Thoracic aorta (tissue), 2 donors: ENCODE measurements at regions not wholly inside any gene's neighbourhood (a gene's known extent, or its start where the extent isn't known, plus 50 kb on each side); places are given as distances from the start of the nearest gene placed in this dataset.

Source experiments
- ATAC-seq: fragments of 150-250 bp; one replicate; pipeline ENCODE4 v1.8.0; 2017; ENCODE audit warnings: low read depth; ENCODE audit not compliant: insufficient number of reproducible peaks, low FRiP score
- DNase-seq: peaks from one replicate; pipeline ENCODE4 v3.0.0-alpha.2; 2020; ENCODE audit warnings: low spot score
- H3K27ac ChIP-seq, 2 donors: fragments of 200-600 bp; sonication (generic); 1 replicate in 1 of 2; 2 replicates in 1 of 2; pipeline ENCODE4 v1.5.1; 2016; ENCODE audit warnings: mild to moderate bottlenecking in 2 of 2, moderate library complexity in 2 of 2
- H3K27me3 ChIP-seq: fragments of 200-600 bp; sonication (generic); replicated peaks from 2 replicates; pipeline ENCODE4 v1.6.0; 2016; ENCODE audit warnings: mild to moderate bottlenecking; ENCODE audit not compliant: insufficient read depth
- H3K36me3 ChIP-seq: fragments of 200-600 bp; sonication (generic); one replicate; pipeline ENCODE4 v1.5.1; 2016
- H3K4me1 ChIP-seq, 2 donors: fragments of 200-600 bp; sonication (generic); 1 replicate in 1 of 2; 2 replicates in 1 of 2; pipeline versions ENCODE4 v1.5.1 to v1.6.0; 2016; ENCODE audit warnings: low read depth in 2 of 2, mild to moderate bottlenecking in 1 of 2; ENCODE audit not compliant: control insufficient read depth in 1 of 2
- H3K4me3 ChIP-seq: fragments of 200-600 bp; sonication (generic); 2 replicates; pipeline ENCODE4 v1.5.1; 2016; ENCODE audit warnings: mild to moderate bottlenecking
- H3K9me3 ChIP-seq: fragments of 200-600 bp; sonication (generic); 2 replicates; pipeline ENCODE4 v1.5.1; 2016
- TF ChIP-seq, protein P1 (sequence below): fragments of 200-600 bp; sonication (generic); IDR thresholded peaks from one replicate; pipeline ENCODE4 v1.5.1; 2019; ENCODE audit warnings: antibody characterized with exemption

GRCh38 chr3:72273615-72274014, 488.7 kb upstream of the PROK2 start:
- no peaks in the 10 kb centered on the region for H3K9me3 ChIP-seq
- no peaks in the 10 kb centered on the region for H3K36me3 ChIP-seq
- H3K27ac ChIP-seq: no peak overlapping the region
- H3K4me3 ChIP-seq: no peak overlapping the region
- H3K27me3 ChIP-seq: no peaks in the 10 kb centered on the region
- no peak for ATAC-seq
- H3K4me1 ChIP-seq: peaks cover 17 to 42% of the 10 kb centered on the region in 2 donors
- no peak for DNase-seq
- TF ChIP-seq, protein P1, sequence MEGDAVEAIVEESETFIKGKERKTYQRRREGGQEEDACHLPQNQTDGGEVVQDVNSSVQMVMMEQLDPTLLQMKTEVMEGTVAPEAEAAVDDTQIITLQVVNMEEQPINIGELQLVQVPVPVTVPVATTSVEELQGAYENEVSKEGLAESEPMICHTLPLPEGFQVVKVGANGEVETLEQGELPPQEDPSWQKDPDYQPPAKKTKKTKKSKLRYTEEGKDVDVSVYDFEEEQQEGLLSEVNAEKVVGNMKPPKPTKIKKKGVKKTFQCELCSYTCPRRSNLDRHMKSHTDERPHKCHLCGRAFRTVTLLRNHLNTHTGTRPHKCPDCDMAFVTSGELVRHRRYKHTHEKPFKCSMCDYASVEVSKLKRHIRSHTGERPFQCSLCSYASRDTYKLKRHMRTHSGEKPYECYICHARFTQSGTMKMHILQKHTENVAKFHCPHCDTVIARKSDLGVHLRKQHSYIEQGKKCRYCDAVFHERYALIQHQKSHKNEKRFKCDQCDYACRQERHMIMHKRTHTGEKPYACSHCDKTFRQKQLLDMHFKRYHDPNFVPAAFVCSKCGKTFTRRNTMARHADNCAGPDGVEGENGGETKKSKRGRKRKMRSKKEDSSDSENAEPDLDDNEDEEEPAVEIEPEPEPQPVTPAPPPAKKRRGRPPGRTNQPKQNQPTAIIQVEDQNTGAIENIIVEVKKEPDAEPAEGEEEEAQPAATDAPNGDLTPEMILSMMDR: no peak

GRCh38 chr3:72272356-72272755, 487.4 kb upstream of the PROK2 start:
- no peak overlapping the region for H3K4me3 ChIP-seq
- no peaks in the 10 kb centered on the region for H3K27me3 ChIP-seq
- ATAC-seq (no peak), DNase-seq (no peak)
- TF ChIP-seq, protein P1: no peak
- H3K9me3 ChIP-seq: no peaks in the 10 kb centered on the region
- peaks cover 17 to 42% of the 10 kb centered on the region in 2 donors for H3K4me1 ChIP-seq
- no peak overlapping the region for H3K27ac ChIP-seq
- H3K36me3 ChIP-seq: no peaks in the 10 kb centered on the region

GRCh38 chr3:72271923-72272322, 487.0 kb upstream of the PROK2 start:
- H3K36me3 ChIP-seq: no peaks in the 10 kb centered on the region
- H3K27me3 ChIP-seq: no peaks in the 10 kb centered on the region
- TF ChIP-seq, protein P1: no peak
- H3K9me3 ChIP-seq: no peaks in the 10 kb centered on the region
- ATAC-seq (no peak), DNase-seq (no peak)
- no peak overlapping the region for H3K27ac ChIP-seq
- no peak overlapping the region for H3K4me3 ChIP-seq
- H3K4me1 ChIP-seq: peaks cover 17 to 42% of the 10 kb centered on the region in 2 donors

DNA sequence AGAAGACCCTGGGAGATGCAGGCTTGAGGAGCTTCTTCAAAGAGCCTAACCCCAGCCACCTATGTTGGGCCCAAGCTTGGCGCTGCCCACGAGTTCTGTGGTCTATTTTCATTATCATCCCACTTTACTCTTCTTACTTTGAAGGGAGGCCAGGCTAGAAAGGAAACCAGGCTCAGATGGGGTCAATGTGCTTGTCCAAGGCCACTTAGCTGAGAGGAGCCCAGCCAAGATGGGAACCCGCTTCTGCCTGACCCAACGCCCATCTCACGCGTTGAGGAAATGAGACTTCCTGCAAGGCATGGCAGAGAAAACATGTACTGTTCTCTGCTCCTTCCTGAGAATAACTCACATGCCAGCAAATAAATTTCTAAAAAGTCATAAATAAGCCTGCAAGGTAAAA, 486.3 kb upstream of the PROK2 start:
- Histone ChIP-seq H3K27ac (no peak overlapping the region), H3K4me1 (peaks cover 17 to 42% of the 10 kb centered on the region in 2 donors), H3K9me3 (no peaks in the 10 kb centered on the region), H3K4me3 (no peak overlapping the region), H3K27me3 (no peaks in the 10 kb centered on the region), H3K36me3 (no peaks in the 10 kb centered on the region)
- TF ChIP-seq, protein P1: no peak
- ATAC-seq: no peak
- DNase-seq: no peak

DNA sequence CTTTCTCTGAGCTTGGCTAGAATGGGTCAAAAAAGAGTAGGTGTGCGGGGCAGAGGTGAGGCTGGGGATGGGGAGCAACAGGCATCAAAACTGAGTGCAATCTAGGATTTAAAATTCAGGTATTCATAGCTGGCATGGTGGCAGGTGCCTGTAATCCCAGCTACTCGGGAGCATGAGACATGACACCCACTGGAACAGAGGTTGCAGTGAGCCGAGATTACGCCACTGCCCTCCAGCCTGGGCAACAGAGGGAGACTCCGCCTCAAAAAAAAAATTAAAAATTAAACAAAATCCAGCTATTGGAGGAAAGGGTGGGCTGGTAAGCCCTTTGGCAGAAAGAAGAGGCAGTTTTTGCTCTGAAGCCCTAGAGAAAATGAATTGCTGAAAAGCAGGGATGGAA, 485.8 kb upstream of the PROK2 start:
- Histone ChIP-seq H3K9me3 (no peaks in the 10 kb centered on the region), H3K4me3 (no peak overlapping the region), H3K27ac (no peak overlapping the region), H3K36me3 (no peaks in the 10 kb centered on the region), H3K4me1 (peaks cover 17 to 42% of the 10 kb centered on the region in 2 donors), H3K27me3 (no peaks in the 10 kb centered on the region)
- ATAC-seq (no peak), DNase-seq (no peak)
- TF ChIP-seq, protein P1: no peak
